ENCODE measurements at regions not wholly inside any gene's neighbourhood (a gene's known extent, or its start where the extent isn't known, plus 50 kb on each side); places are given as distances from the start of the nearest gene placed in this dataset.

GRCh38 chr4:123455360-123455759 is 58.8 kb downstream of the SPRY1 start:
- no peak for DNase-seq (ENCODE audit: low read depth)

GRCh38 chr4:123462007-123462406 is 65.4 kb downstream of the SPRY1 start:
- no peak for DNase-seq (ENCODE audit: low read depth)

GRCh38 chr4:123463869-123464268 is 67.3 kb downstream of the SPRY1 start:
- DNase-seq (ENCODE audit: low read depth), result no peak

- no peak for DNase-seq (ENCODE audit: low read depth)
Measured at GRCh38 chr4:123465416-123465815, 68.8 kb downstream of the SPRY1 start.

- no peak for DNase-seq (ENCODE audit: low read depth)
Measured at GRCh38 chr4:123466080-123466785, 69.6 kb downstream of the SPRY1 start.

- no peak for DNase-seq (ENCODE audit: low read depth)
Measured at GRCh38 chr4:123468479-123469031, 72.0 kb downstream of the SPRY1 start.

GRCh38 chr4:123469245-123469644 is 72.7 kb downstream of the SPRY1 start:
- DNase-seq (ENCODE audit: low read depth), result no peak

- DNase-seq (ENCODE audit: low read depth), result no peak
Measured at GRCh38 chr4:123469696-123470095, 73.1 kb downstream of the SPRY1 start.

- no peak for DNase-seq (ENCODE audit: low read depth)
Measured at GRCh38 chr4:123470640-123471039, 74.0 kb downstream of the SPRY1 start.

GRCh38 chr4:123471655-123472369 is 75.2 kb downstream of the SPRY1 start:
- no peak for DNase-seq (ENCODE audit: low read depth)

- no peak for DNase-seq (ENCODE audit: low read depth)
Measured at GRCh38 chr4:123474817-123475216, 78.2 kb downstream of the SPRY1 start.

GRCh38 chr4:123476089-123476488 is 79.5 kb downstream of the SPRY1 start:
- no peak for DNase-seq (ENCODE audit: low read depth)

GRCh38 chr4:123477711-123478209 is 81.2 kb downstream of the SPRY1 start:
- peak; percentile 22 for DNase-seq (ENCODE audit: low read depth)

GRCh38 chr4:123478859-123479345 is 82.3 kb downstream of the SPRY1 start:
- DNase-seq (ENCODE audit: low read depth), result no peak

- DNase-seq (ENCODE audit: low read depth), result no peak
Measured at GRCh38 chr4:123479944-123480343, 83.3 kb downstream of the SPRY1 start.

GRCh38 chr4:123480706-123481418 is 84.3 kb downstream of the SPRY1 start:
- DNase-seq (ENCODE audit: low read depth), result no peak

GRCh38 chr4:123481717-123482116 is 85.1 kb downstream of the SPRY1 start:
- no peak for DNase-seq (ENCODE audit: low read depth)

- no peak for DNase-seq (ENCODE audit: low read depth)
Measured at GRCh38 chr4:123484291-123484926, 87.8 kb downstream of the SPRY1 start.

- no peak for DNase-seq (ENCODE audit: low read depth)
Measured at GRCh38 chr4:123485601-123486000, 89.0 kb downstream of the SPRY1 start.

- no peak for DNase-seq (ENCODE audit: low read depth)
Measured at GRCh38 chr4:123488916-123489315, 92.3 kb downstream of the SPRY1 start.

GRCh38 chr4:123495530-123495929 is 98.9 kb downstream of the SPRY1 start:
- no peak for DNase-seq (ENCODE audit: low read depth)

GRCh38 chr4:123496421-123496820 is 99.8 kb downstream of the SPRY1 start:
- no peak for DNase-seq (ENCODE audit: low read depth)

Measured in activated T-cell treated with anti-CD3 and anti-CD28 coated beads for 1 hour (primary cell).